Erythroblast (primary cell): ENCODE measurements at regions not wholly inside any gene's neighbourhood (a gene's known extent, or its start where the extent isn't known, plus 50 kb on each side); places are given as distances from the start of the nearest gene placed in this dataset.

Experiments used
- GATA1 ChIP-seq: IDR thresholded peaks from 2 replicates; pipeline ENCODE4 v1.6.1; 2011; ENCODE audit warnings: low read depth, mild to moderate bottlenecking, control low read depth, low read length, moderate library complexity
- POLR2A ChIP-seq: IDR thresholded peaks from 2 replicates; pipeline ENCODE4 v1.6.1; 2011; ENCODE audit warnings: mild to moderate bottlenecking, low read length

GRCh38 chr11:95678988-95679387, 110.6 kb downstream of the FAM76B start:
- TF ChIP-seq POLR2A (no peak), GATA1 (no peak)
